DND-41 (cell line): ENCODE measurements at regions not wholly inside any gene's neighbourhood (a gene's known extent, or its start where the extent isn't known, plus 50 kb on each side); places are given as distances from the start of the nearest gene placed in this dataset.

ENCODE experiments used
- EZH2 ChIP-seq: IDR thresholded peaks from 3 replicates; pipeline ENCODE4 v1.6.1; 2012; ENCODE audit warnings: borderline replicate concordance, low read depth, mild to moderate bottlenecking, moderate library complexity, low read length, inconsistent platforms; ENCODE audit not compliant: severe bottlenecking
- TF ChIP-seq, protein P1 (sequence below): IDR thresholded peaks from 2 replicates; pipeline ENCODE4 v1.5.1; 2012; ENCODE audit warnings: borderline replicate concordance, low read length, moderate library complexity, mild to moderate bottlenecking; ENCODE audit not compliant: poor library complexity, severe bottlenecking; ENCODE audit errors: extremely low read depth

DNA sequence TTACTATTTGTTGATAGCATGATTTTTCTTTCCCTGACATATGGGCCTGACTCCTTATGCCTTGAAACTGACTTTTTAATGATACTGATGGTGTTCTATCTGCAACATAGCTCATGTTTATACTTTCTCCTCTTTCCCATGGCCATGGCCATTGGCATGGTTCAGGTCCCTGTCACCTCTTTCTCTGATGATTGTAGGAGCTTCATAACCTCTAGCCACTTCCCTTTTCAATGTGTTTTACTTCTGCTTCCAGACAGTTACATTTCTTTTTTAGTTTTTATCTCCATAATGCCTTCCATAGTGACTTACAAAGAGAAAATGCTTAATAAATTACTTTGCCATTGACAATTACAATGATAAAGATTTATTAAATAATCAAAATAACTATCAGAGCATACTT lies 177.9 kb upstream of the SETBP1 start:
- TF ChIP-seq, protein P1, sequence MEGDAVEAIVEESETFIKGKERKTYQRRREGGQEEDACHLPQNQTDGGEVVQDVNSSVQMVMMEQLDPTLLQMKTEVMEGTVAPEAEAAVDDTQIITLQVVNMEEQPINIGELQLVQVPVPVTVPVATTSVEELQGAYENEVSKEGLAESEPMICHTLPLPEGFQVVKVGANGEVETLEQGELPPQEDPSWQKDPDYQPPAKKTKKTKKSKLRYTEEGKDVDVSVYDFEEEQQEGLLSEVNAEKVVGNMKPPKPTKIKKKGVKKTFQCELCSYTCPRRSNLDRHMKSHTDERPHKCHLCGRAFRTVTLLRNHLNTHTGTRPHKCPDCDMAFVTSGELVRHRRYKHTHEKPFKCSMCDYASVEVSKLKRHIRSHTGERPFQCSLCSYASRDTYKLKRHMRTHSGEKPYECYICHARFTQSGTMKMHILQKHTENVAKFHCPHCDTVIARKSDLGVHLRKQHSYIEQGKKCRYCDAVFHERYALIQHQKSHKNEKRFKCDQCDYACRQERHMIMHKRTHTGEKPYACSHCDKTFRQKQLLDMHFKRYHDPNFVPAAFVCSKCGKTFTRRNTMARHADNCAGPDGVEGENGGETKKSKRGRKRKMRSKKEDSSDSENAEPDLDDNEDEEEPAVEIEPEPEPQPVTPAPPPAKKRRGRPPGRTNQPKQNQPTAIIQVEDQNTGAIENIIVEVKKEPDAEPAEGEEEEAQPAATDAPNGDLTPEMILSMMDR: no peak
- TF ChIP-seq EZH2: no peak
